ENCODE measurements at regions not wholly inside any gene's neighbourhood (a gene's known extent, or its start where the extent isn't known, plus 50 kb on each side); places are given as distances from the start of the nearest gene placed in this dataset.

DNA sequence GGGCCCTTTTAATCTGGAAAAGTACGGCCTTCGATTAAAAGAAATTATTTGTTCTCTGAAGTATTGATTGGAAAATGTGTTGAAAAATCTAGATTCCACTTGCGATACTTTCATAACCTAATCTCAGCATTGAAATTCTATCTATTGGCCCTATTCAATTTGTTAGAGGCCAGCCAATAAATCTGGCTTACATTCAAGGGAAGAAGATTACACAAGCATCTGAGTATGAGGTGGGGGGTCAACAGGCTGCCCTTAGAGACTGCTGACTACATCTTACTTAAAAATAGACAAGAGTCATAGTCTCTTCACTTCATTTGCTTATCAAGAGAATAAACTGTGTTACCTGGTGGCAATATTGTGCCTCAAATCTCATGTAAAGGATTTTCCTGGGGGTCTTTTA, 248.0 kb upstream of the KCNIP4 start:
- DNase-seq (ENCODE audit: low spot score) = no peak
- in situ Hi-C loops (cut with MboI; ENCODE audit: low sequenced_read_pairs, unreplicated experiment) = no loop called here

DNA sequence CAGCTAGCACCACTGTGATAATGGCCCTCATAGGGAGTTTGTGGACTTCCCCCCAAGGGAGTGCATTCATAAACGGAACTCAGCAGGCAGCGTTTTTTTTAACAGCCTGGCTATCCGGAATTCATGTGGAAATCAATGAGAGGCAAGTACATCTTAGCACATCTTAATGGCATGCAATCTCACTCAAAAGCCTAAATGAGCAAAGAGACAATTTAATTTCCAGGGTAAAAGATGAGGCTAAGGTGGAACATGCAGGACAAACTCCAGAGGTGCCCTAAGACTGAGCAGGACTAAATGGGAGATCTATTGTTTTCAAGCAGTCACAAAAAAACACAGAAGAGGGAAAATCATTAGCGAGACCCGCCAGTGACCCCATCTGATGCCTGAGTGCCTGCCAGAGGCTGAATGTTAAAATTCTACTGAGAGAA, 243.5 kb upstream of the KCNIP4 start:
- DNase-seq (ENCODE audit: low spot score) = no peak
- TF ChIP-seq, protein P1, sequence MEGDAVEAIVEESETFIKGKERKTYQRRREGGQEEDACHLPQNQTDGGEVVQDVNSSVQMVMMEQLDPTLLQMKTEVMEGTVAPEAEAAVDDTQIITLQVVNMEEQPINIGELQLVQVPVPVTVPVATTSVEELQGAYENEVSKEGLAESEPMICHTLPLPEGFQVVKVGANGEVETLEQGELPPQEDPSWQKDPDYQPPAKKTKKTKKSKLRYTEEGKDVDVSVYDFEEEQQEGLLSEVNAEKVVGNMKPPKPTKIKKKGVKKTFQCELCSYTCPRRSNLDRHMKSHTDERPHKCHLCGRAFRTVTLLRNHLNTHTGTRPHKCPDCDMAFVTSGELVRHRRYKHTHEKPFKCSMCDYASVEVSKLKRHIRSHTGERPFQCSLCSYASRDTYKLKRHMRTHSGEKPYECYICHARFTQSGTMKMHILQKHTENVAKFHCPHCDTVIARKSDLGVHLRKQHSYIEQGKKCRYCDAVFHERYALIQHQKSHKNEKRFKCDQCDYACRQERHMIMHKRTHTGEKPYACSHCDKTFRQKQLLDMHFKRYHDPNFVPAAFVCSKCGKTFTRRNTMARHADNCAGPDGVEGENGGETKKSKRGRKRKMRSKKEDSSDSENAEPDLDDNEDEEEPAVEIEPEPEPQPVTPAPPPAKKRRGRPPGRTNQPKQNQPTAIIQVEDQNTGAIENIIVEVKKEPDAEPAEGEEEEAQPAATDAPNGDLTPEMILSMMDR (IDR thresholded peaks at IDR 0.05; ENCODE audit: borderline replicate concordance, control extremely low read depth, extremely low read depth, insufficient read depth, missing control alignments) = no peak
- in situ Hi-C loops (cut with MboI; ENCODE audit: low sequenced_read_pairs, unreplicated experiment) = no loop called here

More for the DNA sequence above, 248.0 kb upstream of the KCNIP4 start:
- TF ChIP-seq, protein P1 (IDR thresholded peaks at IDR 0.05; ENCODE audit: borderline replicate concordance, control extremely low read depth, extremely low read depth, insufficient read depth, missing control alignments) = no peak

DNA sequence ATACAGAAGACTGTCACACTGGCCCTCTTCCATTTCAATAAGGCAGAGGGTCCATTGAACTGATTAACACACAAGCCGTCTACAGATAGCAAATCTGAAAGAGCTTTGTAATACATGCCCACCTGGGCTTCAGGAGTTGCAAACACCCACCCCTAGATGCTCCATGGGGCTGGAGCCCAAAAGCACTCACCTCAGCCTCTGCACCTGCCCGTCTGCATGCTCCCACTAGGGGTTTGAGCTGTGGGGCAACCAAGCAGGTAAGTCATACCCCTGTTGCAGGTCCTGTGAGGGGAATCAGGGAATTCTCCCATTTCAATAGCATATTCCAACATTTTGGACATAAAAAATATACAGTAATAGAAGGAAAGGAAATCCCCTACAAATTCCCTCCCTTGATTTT, 243.0 kb upstream of the KCNIP4 start:
- in situ Hi-C loops (cut with MboI; ENCODE audit: low sequenced_read_pairs, unreplicated experiment) = no loop called here
- TF ChIP-seq, protein P1 (IDR thresholded peaks at IDR 0.05; ENCODE audit: borderline replicate concordance, control extremely low read depth, extremely low read depth, insufficient read depth, missing control alignments) = no peak
- DNase-seq (ENCODE audit: low spot score) = no peak

DNA sequence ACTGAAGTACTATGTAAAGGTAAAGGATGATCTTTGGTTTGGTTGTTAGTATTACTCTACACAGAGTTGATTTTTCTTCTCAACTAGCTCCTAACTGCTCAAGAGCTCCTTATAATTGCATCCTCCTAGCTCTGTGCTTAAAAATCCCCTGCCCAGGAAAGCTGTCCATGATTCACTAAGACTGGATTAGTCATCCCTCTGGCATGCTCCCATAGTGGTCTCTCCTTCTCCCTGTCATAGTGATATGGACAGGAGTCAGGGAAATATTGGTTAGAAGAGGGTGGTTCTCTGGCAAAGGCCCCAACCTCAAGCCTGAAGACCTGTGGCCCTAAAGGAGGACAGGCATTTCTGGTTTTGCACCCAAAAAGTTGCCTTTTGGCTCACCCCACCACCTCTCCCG, 242.3 kb upstream of the KCNIP4 start:
- TF ChIP-seq, protein P1 (IDR thresholded peaks at IDR 0.05; ENCODE audit: borderline replicate concordance, control extremely low read depth, extremely low read depth, insufficient read depth, missing control alignments) = no peak
- DNase-seq (ENCODE audit: low spot score) = no peak
- in situ Hi-C loops (cut with MboI; ENCODE audit: low sequenced_read_pairs, unreplicated experiment) = no loop called here

DNA sequence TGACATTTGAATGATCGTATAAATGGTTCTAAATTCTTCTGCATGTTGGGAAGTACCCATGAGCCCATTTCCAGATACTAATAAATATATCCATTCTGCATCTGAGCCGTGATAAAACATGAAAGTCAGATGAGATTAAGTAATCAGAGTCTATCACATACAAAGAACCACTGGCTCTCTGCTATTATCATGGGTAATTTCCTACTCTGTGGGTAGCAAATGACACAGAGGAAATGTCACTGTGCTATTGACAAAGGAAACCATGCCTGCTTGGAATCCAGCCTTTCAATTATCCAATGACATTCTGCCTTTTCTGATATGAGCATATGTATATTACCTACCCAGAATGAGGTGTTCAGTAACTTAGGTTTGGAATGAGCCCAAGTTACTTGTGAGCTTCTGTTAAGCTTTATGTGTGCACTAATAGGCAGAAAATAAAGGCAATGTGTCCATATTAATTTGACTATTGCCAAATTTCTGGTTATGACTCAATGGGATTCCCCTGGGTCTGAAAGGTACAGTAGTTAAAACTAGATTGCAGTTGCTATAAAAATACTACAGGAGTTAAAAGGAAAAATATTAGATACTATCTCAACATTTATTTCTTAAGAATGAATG, 238.7 kb upstream of the KCNIP4 start:
- in situ Hi-C loops (cut with MboI; ENCODE audit: low sequenced_read_pairs, unreplicated experiment) = no loop called here
- DNase-seq (ENCODE audit: low spot score) = no peak
- TF ChIP-seq, protein P1 (IDR thresholded peaks at IDR 0.05; ENCODE audit: borderline replicate concordance, control extremely low read depth, extremely low read depth, insufficient read depth, missing control alignments) = no peak

DNA sequence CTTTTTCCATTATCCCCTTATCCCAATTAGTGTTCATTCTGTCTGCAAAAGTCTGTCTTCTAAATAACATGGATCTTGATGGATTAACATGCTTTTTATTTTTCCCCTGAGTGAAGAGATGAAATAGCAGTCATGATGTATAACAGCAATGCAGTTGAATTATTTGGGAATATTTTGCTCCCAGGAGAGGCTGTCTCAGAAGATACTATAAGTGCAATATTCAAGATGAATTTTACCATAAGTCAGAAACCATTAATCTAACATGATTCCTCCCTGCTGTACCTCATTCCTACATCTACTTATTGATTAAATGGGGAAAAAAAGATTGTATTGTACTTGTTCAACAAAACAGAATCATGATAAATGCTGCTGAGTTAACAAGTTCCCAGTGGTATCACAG, 233.2 kb upstream of the KCNIP4 start:
- in situ Hi-C loops (cut with MboI; ENCODE audit: low sequenced_read_pairs, unreplicated experiment) = no loop called here
- TF ChIP-seq, protein P1 (IDR thresholded peaks at IDR 0.05; ENCODE audit: borderline replicate concordance, control extremely low read depth, extremely low read depth, insufficient read depth, missing control alignments) = no peak
- DNase-seq (ENCODE audit: low spot score) = no peak
